ENCODE measurements at regions not wholly inside any gene's neighbourhood (a gene's known extent, or its start where the extent isn't known, plus 50 kb on each side); places are given as distances from the start of the nearest gene placed in this dataset.

GRCh38 chr1:4093856-4094565 is 193.9 kb upstream of the C1orf174 start:
- no peak for TF ChIP-seq CTCF (conservative IDR thresholded peaks at IDR 0.05; ENCODE audit: low read depth, low read length)
- TF ChIP-seq RCOR1 (IDR thresholded peaks at IDR 0.05; ENCODE audit: insufficient replicate concordance, low read length), result no peak
- no peak for TF ChIP-seq POLR2A (IDR thresholded peaks at IDR 0.05; ENCODE audit: low read depth, low read length)
- no peak for TF ChIP-seq CHD1 (IDR thresholded peaks at IDR 0.05; ENCODE audit: low read depth, low read length)
- no peak for TF ChIP-seq MAFK (IDR thresholded peaks at IDR 0.05; ENCODE audit: low read depth, low read length)
- TF ChIP-seq RAD21 (IDR thresholded peaks at IDR 0.05; ENCODE audit: low read length), result no peak
- no peak for TF ChIP-seq USF2 (IDR thresholded peaks at IDR 0.05; ENCODE audit: low read depth, low read length)
- TF ChIP-seq NFE2L2 (IDR thresholded peaks at IDR 0.05; ENCODE audit: low read depth, low read length), result no peak
- no peak for TF ChIP-seq CEBPB (IDR thresholded peaks at IDR 0.05; ENCODE audit: low read depth, low read length)
- no peak for TF ChIP-seq RFX5 (IDR thresholded peaks at IDR 0.05; ENCODE audit: low read depth, low read length)
